CD4-positive, alpha-beta T cell treated with Interleukin-17A for 4 hours (primary cell): ENCODE measurements at regions not wholly inside any gene's neighbourhood (a gene's known extent, or its start where the extent isn't known, plus 50 kb on each side); places are given as distances from the start of the nearest gene placed in this dataset.

ENCODE experiments used
- DNase-seq: peaks from one replicate; pipeline ENCODE4 v3.0.0-alpha.2; 2020; ENCODE audit warnings: mixed read lengths

GRCh38 chr13:65103351-65103750, 2126.8 kb downstream of the PCDH9 start:
- no peak for DNase-seq

GRCh38 chr13:65095161-65096082, 2134.7 kb downstream of the PCDH9 start:
- DNase-seq = no peak

GRCh38 chr13:65093357-65093756, 2136.8 kb downstream of the PCDH9 start:
- no peak for DNase-seq

- no peak for DNase-seq
These were observed 2139.1 kb downstream of the PCDH9 start for GRCh38 chr13:65091031-65091430.

- no peak for DNase-seq
These were observed 2139.9 kb downstream of the PCDH9 start for GRCh38 chr13:65090186-65090585.

- no peak for DNase-seq
These were observed 2141.2 kb downstream of the PCDH9 start for GRCh38 chr13:65088906-65089305.

GRCh38 chr13:65085977-65086376, 2144.2 kb downstream of the PCDH9 start:
- DNase-seq = no peak

GRCh38 chr13:65074248-65074647, 2155.9 kb downstream of the PCDH9 start:
- no peak for DNase-seq

- DNase-seq = no peak
These were observed 2165.2 kb downstream of the PCDH9 start for GRCh38 chr13:65064967-65065366.

GRCh38 chr13:65063753-65064152, 2166.4 kb downstream of the PCDH9 start:
- DNase-seq = no peak

GRCh38 chr13:65057986-65058385, 2172.2 kb downstream of the PCDH9 start:
- no peak for DNase-seq

GRCh38 chr13:65054277-65054676, 2175.9 kb downstream of the PCDH9 start:
- no peak for DNase-seq

- DNase-seq = no peak
These were observed 2193.1 kb downstream of the PCDH9 start for GRCh38 chr13:65036999-65037398.

GRCh38 chr13:65035302-65035701, 2194.8 kb downstream of the PCDH9 start:
- no peak for DNase-seq

GRCh38 chr13:65034266-65034665, 2195.9 kb downstream of the PCDH9 start:
- no peak for DNase-seq

- DNase-seq = no peak
These were observed 2197.3 kb downstream of the PCDH9 start for GRCh38 chr13:65032825-65033224.

GRCh38 chr13:65028101-65028500, 2202.0 kb downstream of the PCDH9 start:
- no peak for DNase-seq

- no peak for DNase-seq
These were observed 2203.6 kb downstream of the PCDH9 start for GRCh38 chr13:65026505-65026904.

GRCh38 chr13:65011378-65011777, 2218.8 kb downstream of the PCDH9 start:
- DNase-seq = no peak

GRCh38 chr13:64997438-64997837, 2232.7 kb downstream of the PCDH9 start:
- no peak for DNase-seq

GRCh38 chr13:64993514-64994164, 2236.5 kb downstream of the PCDH9 start:
- DNase-seq = no peak

- DNase-seq = no peak
These were observed 2237.8 kb downstream of the PCDH9 start for GRCh38 chr13:64992314-64992713.

- DNase-seq = no peak
These were observed 2245.1 kb downstream of the PCDH9 start for GRCh38 chr13:64985075-64985474.

GRCh38 chr13:64962404-64962803, 2267.7 kb downstream of the PCDH9 start:
- no peak for DNase-seq
